ENCODE measurements at regions not wholly inside any gene's neighbourhood (a gene's known extent, or its start where the extent isn't known, plus 50 kb on each side); places are given as distances from the start of the nearest gene placed in this dataset.

DNA sequence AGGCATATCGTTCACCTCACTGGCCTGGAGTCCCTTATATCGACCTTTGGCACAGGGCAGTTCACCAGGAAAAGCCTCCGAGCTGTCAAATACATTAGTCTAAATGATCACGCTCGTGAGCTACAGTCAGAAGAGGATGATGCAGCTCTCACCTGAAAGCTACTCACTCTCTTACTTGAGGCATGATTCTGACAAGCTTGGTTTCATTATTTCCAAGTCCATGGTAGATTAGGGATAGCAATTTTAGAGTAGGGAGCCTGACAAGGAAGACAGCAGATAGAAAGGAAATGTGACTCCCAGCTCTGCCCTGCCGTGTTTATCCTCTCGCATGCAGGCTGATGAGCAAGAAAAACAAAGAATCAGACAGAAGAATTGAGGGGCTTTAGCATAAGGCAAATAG lies 98.0 kb upstream of the MAP1B start:
- no peak for DNase-seq

DNA sequence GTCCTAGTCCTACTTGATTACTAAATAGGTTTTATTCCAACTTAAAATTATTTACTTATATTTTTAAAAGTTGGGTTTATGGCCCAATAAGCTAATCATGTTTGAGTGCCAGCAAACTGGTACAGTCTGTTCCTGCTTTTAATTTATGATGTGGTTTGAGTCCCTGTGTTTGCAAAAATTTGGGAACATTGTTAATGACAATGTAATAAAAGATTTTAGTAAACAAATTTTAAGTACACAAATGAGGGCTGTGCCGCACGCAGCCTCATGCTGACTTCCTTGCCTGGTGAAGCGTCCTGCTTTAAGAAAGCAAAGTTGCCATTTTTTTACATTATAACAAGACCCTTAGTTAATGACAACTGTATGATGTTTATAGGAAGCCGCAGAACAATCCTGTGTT lies 96.8 kb upstream of the MAP1B start:
- DNase-seq: no peak

DNA sequence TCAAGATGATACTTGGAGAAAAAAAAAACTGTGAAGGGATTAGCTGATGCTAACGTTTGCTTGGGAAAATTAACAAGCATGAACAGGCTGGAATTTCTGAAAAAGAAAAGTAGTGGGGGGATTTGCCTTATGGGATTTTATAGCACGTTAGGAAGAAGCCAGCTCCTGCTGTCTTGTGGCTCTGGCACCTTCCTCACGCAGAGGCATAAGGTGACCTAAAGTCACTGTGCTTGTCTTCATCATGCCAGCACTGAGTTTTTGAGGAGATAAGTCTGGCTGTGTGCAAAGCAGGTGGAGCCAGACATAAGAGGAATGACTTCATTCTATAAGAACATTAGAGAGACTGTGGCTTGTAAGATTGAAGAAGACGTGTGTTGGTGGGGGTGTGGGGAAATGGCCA lies 94.4 kb upstream of the MAP1B start:
- no peak for DNase-seq

DNA sequence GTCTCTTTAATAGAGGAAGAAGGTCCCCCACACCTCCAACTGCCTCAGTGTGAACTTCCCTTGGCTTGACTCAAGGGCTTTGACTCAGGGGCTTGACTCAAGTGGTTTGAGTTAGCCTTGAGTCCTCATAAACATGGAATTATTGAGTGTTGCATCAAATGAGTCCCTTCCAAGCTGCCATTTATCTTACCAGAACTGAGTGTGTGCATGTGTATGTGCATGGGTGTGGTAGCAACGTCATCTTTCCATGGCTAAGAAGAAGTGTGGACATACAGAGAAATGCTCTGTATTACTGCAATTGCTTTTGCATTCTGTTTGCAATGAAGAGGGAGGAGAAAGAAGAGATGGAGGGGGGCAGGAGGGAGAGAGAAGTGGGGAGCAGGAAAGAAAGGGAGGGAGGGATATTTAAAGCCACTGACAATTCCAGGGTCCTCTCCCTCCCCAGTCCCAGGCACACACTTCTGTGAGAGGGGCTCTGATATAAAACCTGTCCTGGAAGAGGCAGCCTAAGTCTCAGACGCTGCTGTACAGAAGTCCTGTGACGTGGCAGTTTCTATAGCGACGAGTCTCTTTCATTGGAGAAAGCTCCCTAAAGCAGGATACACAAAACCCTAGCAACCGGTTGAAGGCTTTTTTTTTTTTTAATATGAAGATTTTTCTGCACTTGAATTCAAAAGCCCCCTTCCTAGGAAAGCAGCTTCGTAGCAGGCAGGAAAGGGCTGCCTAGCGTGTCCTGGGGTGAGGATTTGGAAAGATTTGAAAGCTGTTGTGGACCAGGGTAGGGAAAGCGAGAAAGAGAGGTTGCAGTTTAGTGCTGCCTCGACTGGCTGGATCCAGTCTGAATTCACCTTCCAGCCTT lies 93.3 kb upstream of the MAP1B start:
- no peak for DNase-seq

DNA sequence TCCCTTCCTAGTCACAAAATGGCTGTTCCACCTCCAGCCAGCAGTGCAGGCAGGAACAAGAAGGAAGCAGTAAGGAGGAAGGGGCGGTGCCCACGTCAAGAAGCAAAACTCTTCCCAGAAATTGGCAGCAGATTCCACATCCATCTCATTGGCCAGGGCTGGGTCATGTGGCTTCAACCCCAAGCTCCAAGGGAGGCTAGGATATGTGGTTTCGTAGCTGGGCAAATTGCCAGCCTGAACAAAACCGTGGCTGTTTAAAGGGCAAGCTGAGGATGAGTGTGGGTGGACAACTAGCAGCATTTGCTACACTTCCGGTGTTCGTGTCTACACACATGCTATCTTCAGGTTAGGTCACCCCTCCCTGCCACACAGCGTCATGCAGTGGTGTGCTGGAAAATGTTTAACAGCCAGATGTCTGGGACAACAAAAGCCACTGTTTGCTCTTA lies 92.1 kb upstream of the MAP1B start:
- no peak for DNase-seq

DNA sequence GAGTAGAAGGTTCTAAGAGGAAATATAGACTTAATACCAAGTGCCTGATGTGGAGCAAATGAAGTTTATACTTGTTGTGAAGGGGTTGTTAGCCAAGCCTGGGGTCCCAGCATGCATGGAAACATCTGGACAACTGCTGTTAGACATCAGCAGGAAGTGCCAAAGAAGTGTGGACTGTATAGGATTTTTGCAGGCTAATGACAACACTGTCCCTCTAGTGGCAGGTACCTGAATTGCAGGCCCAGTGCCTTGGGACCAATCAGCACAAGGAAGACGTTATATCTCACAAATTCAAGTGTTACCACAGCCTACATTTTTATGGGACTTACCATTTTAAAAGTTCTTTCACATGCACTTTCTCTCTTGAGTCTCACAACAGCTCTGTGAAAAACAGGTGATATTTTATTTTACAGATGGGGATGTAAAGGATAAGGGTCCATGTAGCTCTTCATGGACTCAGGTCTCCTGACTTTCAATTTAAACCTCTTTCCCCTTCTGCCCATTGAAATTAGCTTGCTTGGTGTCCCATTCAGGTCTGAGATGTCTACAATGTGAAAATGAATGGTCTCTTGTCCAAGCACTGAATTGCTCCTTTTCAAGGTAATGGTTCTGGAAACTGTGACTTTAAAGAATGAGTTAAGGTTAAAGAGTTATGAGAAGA lies 89.0 kb upstream of the MAP1B start:
- DNase-seq: no peak

DNA sequence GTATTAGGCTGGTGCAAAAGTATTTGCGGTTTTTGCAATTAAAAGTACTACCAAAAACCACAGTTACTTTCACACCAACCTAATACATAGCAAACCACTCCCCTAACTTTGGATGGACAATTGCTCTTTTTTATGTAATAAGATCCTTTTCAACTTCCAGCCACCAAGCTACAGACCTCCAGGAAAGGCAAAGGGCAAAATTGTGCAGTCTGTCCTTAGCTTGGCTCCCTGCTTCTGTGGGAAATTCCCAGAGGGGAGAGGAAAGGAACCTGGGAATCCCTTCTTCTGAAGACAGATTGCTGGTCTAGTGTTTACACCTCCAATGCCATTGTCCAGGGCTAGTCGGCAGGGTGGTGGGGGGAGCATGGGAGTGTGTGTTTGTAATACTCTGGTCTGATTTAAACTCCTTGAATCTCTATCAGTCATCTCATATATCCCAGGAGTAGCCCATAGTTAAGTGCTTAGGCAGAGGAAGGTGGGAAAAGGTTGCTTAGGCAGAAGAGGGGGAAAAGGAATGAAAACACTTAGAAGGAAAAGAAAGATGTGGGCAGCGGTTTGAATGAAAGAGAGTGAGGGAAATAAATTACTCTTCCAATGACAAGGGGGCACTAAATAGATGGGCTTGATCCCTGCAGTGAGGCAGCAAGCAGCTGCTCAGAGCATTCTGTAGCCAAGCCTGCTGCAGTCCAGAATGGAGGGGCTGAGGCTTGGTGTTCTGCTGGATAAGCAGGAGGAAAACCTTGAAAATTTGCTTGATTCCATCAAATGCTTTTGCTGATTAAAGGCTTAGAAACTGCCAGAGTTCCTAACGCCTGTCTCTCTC lies 86.9 kb upstream of the MAP1B start:
- DNase-seq: no peak

DNA sequence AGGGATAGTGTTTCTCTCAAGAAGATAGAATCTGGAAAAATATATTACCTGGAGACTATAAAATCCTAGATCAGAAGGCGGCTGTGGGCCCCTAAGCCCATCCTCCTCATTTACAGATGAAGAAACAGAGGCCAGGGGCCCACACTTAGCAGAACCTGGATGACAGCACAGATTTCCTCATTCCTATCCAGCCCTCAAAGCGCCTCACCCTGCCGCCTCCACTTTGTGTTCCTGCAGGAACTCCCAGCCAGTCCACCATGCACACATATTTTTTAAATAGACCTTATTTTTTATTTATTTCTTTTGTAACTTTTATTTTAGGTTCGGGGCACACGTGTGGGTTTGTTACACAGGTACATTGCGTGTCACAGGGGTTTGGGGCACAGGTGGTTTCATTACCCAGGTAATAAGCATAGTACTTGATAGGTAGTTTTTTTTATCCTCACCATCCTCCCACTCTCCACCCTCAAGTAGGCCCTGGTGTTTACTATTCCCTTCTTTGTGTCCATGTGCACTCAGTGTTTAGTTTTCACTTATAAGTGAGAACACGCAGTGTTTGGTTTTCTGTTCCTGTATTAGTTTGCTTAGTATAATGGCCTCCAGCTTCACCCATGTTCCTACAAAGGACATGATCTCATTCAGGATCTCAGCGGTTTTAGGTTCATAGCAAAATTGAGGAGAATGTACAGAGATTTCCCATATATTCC lies 85.5 kb upstream of the MAP1B start:
- no peak for DNase-seq

DNA sequence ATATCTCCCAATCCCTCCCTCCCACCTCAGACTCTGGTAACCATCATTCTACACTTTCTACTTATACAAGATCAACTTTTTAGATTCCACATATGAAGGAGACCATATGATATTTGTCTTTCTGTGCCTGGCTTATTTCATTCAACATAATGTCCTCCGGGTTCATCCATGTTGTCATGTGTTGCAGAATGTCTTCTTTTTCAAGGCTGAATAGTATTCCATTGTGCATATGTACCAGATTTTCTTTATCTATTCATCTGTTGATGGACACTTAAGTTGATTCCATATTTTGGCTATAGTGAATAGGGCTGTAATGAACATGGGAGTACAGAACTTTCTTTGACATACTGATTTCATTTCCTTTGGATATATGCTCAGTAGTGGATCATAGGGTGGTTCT lies 78.9 kb upstream of the MAP1B start:
- no peak for DNase-seq

DNA sequence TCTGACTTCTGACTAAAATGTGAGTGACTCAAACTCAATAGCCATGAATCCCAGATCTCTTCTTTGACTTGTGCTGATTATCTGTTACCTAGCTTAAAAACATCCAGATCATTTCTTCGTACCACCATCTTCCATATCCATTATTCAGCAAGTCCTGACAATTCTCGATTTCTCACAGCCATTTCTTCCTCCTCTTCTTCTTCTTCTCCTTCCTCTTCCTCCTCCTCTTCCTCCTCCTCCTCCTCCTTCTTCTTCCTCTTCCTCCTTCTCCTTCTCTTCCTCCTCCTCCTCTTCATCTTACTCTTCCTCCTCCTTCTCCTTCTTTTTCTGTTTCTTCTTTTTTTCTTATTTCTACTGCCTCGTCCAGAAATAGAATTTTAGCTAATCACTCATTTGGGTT lies 77.0 kb upstream of the MAP1B start:
- no peak for DNase-seq

DNA sequence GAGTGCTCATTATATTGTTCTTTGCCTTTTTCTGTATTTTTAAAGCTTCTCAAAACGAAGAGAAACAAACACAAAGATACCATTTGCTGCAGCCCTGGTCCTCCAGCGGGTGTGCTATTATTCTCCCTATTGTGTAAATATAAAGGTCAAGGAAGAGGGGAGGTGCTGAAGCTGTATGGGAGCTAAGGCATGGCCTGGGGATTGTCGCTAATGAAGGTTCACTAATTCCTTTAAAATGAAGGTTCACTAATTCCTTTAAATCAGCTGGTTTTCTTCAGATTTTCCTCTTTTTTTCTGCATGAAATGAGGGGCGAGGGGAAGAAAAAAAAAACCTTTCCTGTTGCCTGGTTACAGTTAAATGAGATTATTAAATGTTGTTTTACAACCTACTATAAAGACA lies 74.5 kb upstream of the MAP1B start:
- DNase-seq: no peak

DNA sequence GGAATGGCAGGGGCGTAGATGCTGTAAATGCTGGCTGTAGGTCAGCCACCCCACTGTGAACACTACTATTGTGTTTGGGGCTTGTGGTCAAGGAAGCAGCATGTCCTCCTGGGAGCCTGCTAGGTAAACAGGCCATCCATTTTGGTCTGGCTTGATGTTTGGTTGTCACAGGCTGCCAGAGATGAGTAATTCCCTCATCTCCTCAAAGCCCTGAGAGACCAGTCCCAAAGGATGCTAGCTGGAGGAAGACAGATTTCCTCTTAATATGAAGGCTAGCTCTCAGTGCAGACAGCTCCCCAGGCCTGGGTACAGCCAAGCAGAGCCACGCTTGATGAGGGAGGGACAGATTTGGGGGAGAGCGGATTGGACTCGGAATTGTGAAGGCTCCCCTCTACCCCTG lies 72.5 kb upstream of the MAP1B start:
- DNase-seq: no peak

DNA sequence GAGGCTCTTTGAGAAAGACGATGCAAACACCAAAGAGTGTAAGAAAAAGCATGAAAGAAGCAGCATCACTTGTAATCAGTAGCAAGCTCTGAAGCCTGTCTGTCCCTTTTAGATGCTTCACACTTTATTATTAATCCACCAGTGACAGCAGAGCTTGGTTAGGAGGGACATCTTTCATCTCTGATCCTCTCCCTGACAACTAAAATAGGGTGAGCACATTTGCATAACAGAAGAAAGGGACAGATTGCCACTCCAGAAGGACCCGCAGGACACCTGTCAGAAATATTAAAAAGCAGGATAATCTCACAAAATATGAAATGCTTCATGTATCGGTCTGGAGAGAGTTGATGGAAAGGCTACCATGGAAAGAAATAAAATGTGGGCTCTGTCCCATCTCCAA lies 71.4 kb upstream of the MAP1B start:
- no peak for DNase-seq

DNA sequence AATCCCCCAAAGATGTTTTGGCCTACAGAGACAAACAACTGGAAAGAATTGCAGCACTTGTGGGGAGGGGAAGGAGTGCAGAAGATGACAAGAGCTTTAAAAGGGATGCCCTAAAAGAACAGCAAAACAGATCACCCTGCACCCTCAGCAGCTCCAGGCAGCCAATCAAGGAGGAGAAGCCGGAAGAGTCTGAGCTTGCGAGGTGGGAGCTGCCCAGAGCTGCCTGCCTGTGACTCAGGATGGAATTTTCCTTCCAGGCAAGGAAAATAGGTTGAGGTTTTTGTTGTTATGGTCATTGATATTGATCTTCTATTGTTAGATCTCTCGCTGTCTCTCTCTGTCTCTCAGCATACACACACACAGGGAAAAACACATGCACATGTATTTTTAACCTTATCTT lies 70.3 kb upstream of the MAP1B start:
- DNase-seq: peak; percentile 29

DNA sequence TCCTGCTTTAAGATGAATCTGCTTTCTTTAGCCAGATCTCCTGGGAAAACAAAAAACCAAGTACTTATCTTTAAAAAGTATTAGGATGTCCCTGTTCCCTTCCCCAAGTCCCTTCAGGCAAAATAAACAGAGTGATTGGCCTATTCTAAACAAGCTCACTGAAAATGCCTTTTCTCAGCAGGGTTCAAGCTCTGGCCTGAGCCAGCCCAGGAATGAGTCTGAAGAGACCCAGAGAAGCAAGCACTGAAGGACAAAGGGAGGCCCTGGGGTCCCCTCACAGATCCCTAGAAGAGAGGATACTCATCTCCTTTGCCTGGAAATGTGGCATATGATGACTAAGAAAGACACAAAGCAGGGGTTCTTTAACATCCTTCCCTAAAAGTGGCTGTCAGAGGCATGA lies 66.8 kb upstream of the MAP1B start:
- DNase-seq: no peak

DNA sequence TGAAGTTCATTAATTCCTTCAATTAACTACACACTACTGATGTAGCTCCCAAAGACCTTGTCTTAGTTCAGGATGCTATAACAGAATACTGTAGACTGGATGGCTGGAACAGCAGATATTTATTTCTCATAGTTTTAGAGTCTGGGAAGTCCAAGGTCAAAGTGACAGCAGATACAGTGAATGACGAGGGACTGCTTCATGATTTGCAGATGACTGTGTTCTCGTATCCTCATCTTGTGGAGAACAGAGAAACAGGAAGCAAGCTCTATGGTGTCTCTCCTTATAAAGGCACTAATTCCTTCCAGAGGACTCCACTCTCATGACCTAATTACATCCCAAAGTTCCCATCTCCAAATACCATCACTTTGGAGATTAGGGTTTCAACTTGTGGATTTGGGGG lies 65.6 kb upstream of the MAP1B start:
- DNase-seq: no peak

DNA sequence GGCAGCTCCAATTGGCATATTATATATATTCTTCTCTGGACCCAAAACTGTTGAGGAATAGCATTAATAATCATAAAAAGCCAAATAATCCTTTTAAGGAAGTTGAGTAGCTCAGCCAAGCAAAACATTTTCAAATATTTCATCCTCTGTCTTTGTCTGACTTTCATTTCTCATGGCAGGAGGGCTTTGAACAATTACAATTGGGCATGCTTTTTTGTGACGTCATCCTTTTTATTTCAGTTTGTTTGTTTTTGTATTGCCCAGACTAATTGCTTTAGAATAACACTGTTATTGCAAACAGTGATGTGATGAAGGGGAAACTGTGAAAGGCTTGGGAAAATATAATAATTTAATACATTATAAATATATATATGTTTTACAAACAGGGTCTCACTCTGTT lies 65.2 kb upstream of the MAP1B start:
- no peak for DNase-seq

DNA sequence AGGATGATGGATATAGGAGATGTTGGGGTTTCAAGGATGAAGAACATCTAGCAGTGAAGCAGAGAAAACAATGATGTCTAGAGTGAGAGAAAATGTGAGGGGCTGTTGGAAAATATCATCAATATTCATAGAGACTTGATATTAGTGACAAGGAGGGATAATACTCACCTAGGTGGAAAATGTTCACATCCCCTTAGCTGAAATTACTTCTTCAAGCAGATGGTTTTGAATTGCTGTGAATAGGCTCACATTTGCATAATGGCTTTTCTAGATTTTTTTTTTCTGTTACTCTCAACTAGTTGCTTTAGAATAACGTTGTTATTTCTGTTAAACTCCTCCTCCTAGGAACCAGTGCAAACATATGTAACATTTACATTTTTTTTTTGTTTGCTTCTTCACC lies 61.6 kb upstream of the MAP1B start:
- DNase-seq: no peak

DNA sequence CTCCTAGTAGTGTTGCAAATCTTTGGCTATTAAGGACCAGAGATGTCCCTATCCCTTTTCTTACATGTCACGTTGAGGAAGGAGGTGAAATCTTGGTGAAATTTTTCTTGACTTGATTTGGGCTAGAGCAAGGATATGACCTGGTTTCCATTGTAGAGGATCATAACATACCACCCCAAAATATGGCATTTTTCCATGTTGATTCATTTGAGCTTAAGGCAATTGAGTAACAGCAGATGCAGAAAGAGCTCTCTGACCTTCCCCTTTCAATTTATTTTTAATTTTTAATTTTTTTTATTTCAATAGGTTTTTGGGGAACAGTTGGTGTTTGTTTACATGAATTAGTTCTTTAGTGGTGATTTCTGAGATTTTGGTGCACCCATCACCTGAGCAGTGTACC lies 61.2 kb upstream of the MAP1B start:
- no peak for DNase-seq

DNA sequence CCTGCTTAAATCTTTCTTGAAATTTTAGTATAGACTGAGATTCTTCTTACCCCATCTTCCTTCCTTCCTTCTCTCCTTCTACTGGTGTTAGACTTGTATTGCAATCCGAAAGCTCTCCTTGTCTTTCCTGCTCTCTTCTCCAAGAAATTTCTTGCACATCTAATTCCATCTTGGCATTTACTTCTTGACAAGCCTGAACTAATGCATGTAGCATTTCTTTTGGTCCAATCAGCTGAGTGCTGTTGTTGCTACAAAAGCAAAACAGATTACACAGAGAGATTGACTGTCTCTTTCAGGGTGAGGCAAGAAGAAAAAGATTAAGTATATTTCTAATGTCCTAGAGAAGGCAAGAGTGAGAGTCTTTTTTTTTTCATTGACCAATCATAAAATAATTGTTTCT lies 51.6 kb upstream of the MAP1B start:
- no peak for DNase-seq

Data from amniotic stem cell (primary cell).